Neural cell (in vitro differentiated cells): ENCODE measurements at regions not wholly inside any gene's neighbourhood (a gene's known extent, or its start where the extent isn't known, plus 50 kb on each side); places are given as distances from the start of the nearest gene placed in this dataset.

ENCODE experiments used
- H2AFZ ChIP-seq: fragments of 200-600, 300-800 bp; sonication (generic), shearing (Covaris generic); 2 replicates; pipeline ENCODE4 v1.6.0; 2014; ENCODE audit warnings: low read depth, mild to moderate bottlenecking, antibody characterized with exemption, low read length, moderate library complexity
- H3F3A ChIP-seq: fragments of 200-600 bp; shearing (Covaris generic); 2 replicates; pipeline ENCODE4 v1.6.1; 2016; ENCODE audit warnings: mild to moderate bottlenecking, moderate library complexity, mixed read lengths, antibody characterized with exemption, low read length; ENCODE audit not compliant: insufficient read depth, poor library complexity, severe bottlenecking
- H3K27ac ChIP-seq: fragments of 200-600, 300-800 bp; sonication (generic), shearing (Covaris generic); 2 replicates; pipeline ENCODE4 v1.5.1; 2014; ENCODE audit warnings: mild to moderate bottlenecking, low read length, moderate library complexity
- H3K27me3 ChIP-seq: fragments of 300-800, 200-600 bp; sonication (generic), shearing (Covaris generic); 2 replicates; pipeline ENCODE4 v1.6.0; 2014; ENCODE audit warnings: mild to moderate bottlenecking, low read depth, low read length, moderate library complexity; ENCODE audit not compliant: insufficient read depth
- H3K36me3 ChIP-seq: fragments of 300-800, 200-600 bp; sonication (generic), shearing (Covaris generic); 2 replicates; pipeline ENCODE4 v1.5.1; 2014; ENCODE audit warnings: mild to moderate bottlenecking, antibody characterized with exemption, low read length, moderate library complexity; ENCODE audit not compliant: insufficient read depth
- H3K4me2 ChIP-seq: fragments of 300-800, 200-600 bp; sonication (generic), shearing (Covaris generic); 2 replicates; pipeline ENCODE4 v1.6.0; 2014; ENCODE audit warnings: mild to moderate bottlenecking, low read length
- H3K4me3 ChIP-seq: fragments of 300-800, 200-600 bp; sonication (generic), shearing (Covaris generic); 2 replicates; pipeline ENCODE4 v1.5.1; 2014; ENCODE audit warnings: mild to moderate bottlenecking, low read length, moderate library complexity
- H3K79me2 ChIP-seq: fragments of 200-600 bp; shearing (Covaris generic); replicated peaks from 2 replicates; pipeline ENCODE4 v1.6.0; 2014; ENCODE audit warnings: mild to moderate bottlenecking, low read length, moderate library complexity; ENCODE audit not compliant: insufficient read depth
- H3K9ac ChIP-seq: fragments of 300-800, 200-600 bp; sonication (generic), shearing (Covaris generic); 2 replicates; pipeline ENCODE4 v1.6.1; 2016; ENCODE audit warnings: mild to moderate bottlenecking, low read length, mixed read lengths
- H3K9me2 ChIP-seq: fragments of 200-600 bp; shearing (Covaris generic); 2 replicates; pipeline ENCODE4 v1.6.1; 2016; ENCODE audit warnings: mild to moderate bottlenecking, low read length, mixed read lengths; ENCODE audit not compliant: insufficient read depth
- H3K9me3 ChIP-seq: fragments of 200-600, 300-800 bp; sonication (generic), shearing (Covaris generic); 2 replicates; pipeline ENCODE4 v1.6.1; 2016; ENCODE audit warnings: mild to moderate bottlenecking, mixed run types, low read length, moderate library complexity, mixed read lengths
- H4K20me1 ChIP-seq: fragments of 200-600 bp; shearing (Covaris generic); 2 replicates; pipeline ENCODE4 v1.6.1; 2016; ENCODE audit warnings: mild to moderate bottlenecking, mixed run types; ENCODE audit not compliant: insufficient read depth
- EP300 ChIP-seq: fragments of 450-650 bp; conservative IDR thresholded peaks from 2 replicates; pipeline ENCODE4 v1.6.1; 2014; ENCODE audit warnings: antibody characterized with exemption, mild to moderate bottlenecking, moderate library complexity; ENCODE audit not compliant: poor library complexity, severe bottlenecking
- EZH2 ChIP-seq: fragments of 200-600, 300-800 bp; shearing (Covaris generic), sonication (generic); IDR thresholded peaks from 2 replicates; pipeline ENCODE4 v1.6.1; 2014; ENCODE audit warnings: antibody characterized with exemption, low read length, borderline replicate concordance, mild to moderate bottlenecking; ENCODE audit not compliant: insufficient read depth, poor library complexity, severe bottlenecking
- MXI1 ChIP-seq: fragments of 450-650 bp; conservative IDR thresholded peaks from 2 replicates; pipeline ENCODE4 v1.6.1; 2014; ENCODE audit warnings: antibody characterized with exemption, mild to moderate bottlenecking; ENCODE audit not compliant: poor library complexity, severe bottlenecking
- POLR2AphosphoS5 ChIP-seq: IDR thresholded peaks from 2 replicates; pipeline ENCODE4 v1.6.1; 2012
- RAD21 ChIP-seq: fragments of 450-650 bp; conservative IDR thresholded peaks from 2 replicates; pipeline ENCODE4 v1.6.1; 2014; ENCODE audit warnings: antibody characterized with exemption, mild to moderate bottlenecking, moderate library complexity
- SMC3 ChIP-seq: fragments of 450-650 bp; conservative IDR thresholded peaks from 2 replicates; pipeline ENCODE4 v1.6.1; 2014; ENCODE audit warnings: antibody characterized with exemption, mild to moderate bottlenecking, moderate library complexity; ENCODE audit not compliant: poor library complexity
- TAF1 ChIP-seq: IDR thresholded peaks from 2 replicates; pipeline ENCODE4 v1.6.1; 2012; ENCODE audit warnings: low read depth
- TF ChIP-seq, protein P1 (sequence below): fragments of 450-650 bp; IDR thresholded peaks from 2 replicates; pipeline ENCODE4 v1.5.1; 2014; ENCODE audit warnings: antibody characterized with exemption, mild to moderate bottlenecking, moderate library complexity; ENCODE audit not compliant: poor library complexity, severe bottlenecking
- TF ChIP-seq, protein P2 (sequence below): IDR thresholded peaks from 2 replicates; pipeline ENCODE4 v1.6.1; 2012; ENCODE audit warnings: borderline replicate concordance

DNA sequence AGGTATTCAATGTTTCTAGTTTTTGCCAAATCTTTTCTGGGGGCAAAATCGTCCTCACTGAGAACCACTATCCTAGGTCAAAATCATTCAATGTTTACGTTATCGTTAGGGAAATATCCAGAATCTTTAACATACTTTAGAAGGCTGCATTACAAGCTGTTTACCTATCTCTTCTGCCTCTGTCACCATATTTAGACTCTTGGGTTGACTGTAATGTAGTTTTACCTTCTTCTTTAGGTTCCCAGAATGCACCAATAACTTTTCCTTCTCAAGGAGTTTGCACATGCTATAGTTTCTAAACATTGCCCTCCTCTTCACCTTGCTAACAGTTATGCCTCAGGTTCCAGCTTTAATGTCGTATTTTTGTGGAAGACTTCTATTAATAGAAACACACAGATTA lies 1185.5 kb upstream of the ADGRB3 start:
- no peaks in the 10 kb centered on the region for H3K9me2 ChIP-seq
- H2AFZ ChIP-seq, result no peak overlapping the region
- H3K9ac ChIP-seq, result no peak overlapping the region
- H3F3A ChIP-seq, result peaks cover 6% of the 10 kb centered on the region
- H3K79me2 ChIP-seq, result no peaks in the 10 kb centered on the region
- H3K4me2 ChIP-seq, result no peak overlapping the region
- no peaks in the 10 kb centered on the region for H3K27me3 ChIP-seq
- no peak overlapping the region for H3K27ac ChIP-seq
- H3K9me3 ChIP-seq, result no peaks in the 10 kb centered on the region
- H3K4me3 ChIP-seq, result no peak overlapping the region
- TF ChIP-seq TAF1, result no peak
- no peak for TF ChIP-seq MXI1
- H4K20me1 ChIP-seq, result no peaks in the 10 kb centered on the region
- no peaks in the 10 kb centered on the region for H3K36me3 ChIP-seq

DNA sequence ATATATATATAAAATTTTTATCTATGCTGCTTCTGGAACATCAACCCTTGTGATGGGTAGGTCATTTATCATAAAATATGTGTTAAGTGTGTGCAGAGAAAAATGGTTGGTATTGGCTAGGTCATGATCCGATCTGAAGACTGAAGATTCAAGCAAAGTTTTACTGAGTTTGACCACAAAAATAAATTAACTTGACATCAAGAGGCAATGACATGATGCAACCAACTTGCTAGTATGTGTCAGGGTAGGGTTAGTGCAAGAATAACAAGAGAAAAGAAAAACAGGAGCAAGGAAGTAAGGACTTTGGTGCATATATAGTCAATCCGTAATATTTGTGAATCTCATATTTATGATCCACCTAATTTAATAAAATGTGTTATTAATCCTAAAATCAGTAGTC lies 1202.0 kb upstream of the ADGRB3 start:
- Histone ChIP-seq H3K9me3 (no peaks in the 10 kb centered on the region), H3K36me3 (no peaks in the 10 kb centered on the region), H3F3A (no peaks in the 10 kb centered on the region), H2AFZ (no peak overlapping the region), H3K9ac (no peak overlapping the region), H3K27ac (no peak overlapping the region), H3K9me2 (no peaks in the 10 kb centered on the region), H4K20me1 (no peaks in the 10 kb centered on the region), H3K27me3 (no peaks in the 10 kb centered on the region), H3K4me2 (no peak overlapping the region), H3K4me3 (no peak overlapping the region), H3K79me2 (no peaks in the 10 kb centered on the region)
- no peak for TF ChIP-seq EP300
- TF ChIP-seq MXI1, result no peak
- TF ChIP-seq TAF1, result no peak
- TF ChIP-seq EZH2, result no peak
- TF ChIP-seq, protein P1, sequence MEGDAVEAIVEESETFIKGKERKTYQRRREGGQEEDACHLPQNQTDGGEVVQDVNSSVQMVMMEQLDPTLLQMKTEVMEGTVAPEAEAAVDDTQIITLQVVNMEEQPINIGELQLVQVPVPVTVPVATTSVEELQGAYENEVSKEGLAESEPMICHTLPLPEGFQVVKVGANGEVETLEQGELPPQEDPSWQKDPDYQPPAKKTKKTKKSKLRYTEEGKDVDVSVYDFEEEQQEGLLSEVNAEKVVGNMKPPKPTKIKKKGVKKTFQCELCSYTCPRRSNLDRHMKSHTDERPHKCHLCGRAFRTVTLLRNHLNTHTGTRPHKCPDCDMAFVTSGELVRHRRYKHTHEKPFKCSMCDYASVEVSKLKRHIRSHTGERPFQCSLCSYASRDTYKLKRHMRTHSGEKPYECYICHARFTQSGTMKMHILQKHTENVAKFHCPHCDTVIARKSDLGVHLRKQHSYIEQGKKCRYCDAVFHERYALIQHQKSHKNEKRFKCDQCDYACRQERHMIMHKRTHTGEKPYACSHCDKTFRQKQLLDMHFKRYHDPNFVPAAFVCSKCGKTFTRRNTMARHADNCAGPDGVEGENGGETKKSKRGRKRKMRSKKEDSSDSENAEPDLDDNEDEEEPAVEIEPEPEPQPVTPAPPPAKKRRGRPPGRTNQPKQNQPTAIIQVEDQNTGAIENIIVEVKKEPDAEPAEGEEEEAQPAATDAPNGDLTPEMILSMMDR, result no peak
- no peak for TF ChIP-seq POLR2AphosphoS5
- no peak for TF ChIP-seq RAD21
- TF ChIP-seq, protein P2, sequence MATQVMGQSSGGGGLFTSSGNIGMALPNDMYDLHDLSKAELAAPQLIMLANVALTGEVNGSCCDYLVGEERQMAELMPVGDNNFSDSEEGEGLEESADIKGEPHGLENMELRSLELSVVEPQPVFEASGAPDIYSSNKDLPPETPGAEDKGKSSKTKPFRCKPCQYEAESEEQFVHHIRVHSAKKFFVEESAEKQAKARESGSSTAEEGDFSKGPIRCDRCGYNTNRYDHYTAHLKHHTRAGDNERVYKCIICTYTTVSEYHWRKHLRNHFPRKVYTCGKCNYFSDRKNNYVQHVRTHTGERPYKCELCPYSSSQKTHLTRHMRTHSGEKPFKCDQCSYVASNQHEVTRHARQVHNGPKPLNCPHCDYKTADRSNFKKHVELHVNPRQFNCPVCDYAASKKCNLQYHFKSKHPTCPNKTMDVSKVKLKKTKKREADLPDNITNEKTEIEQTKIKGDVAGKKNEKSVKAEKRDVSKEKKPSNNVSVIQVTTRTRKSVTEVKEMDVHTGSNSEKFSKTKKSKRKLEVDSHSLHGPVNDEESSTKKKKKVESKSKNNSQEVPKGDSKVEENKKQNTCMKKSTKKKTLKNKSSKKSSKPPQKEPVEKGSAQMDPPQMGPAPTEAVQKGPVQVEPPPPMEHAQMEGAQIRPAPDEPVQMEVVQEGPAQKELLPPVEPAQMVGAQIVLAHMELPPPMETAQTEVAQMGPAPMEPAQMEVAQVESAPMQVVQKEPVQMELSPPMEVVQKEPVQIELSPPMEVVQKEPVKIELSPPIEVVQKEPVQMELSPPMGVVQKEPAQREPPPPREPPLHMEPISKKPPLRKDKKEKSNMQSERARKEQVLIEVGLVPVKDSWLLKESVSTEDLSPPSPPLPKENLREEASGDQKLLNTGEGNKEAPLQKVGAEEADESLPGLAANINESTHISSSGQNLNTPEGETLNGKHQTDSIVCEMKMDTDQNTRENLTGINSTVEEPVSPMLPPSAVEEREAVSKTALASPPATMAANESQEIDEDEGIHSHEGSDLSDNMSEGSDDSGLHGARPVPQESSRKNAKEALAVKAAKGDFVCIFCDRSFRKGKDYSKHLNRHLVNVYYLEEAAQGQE, result no peak
- no peak for TF ChIP-seq SMC3

DNA sequence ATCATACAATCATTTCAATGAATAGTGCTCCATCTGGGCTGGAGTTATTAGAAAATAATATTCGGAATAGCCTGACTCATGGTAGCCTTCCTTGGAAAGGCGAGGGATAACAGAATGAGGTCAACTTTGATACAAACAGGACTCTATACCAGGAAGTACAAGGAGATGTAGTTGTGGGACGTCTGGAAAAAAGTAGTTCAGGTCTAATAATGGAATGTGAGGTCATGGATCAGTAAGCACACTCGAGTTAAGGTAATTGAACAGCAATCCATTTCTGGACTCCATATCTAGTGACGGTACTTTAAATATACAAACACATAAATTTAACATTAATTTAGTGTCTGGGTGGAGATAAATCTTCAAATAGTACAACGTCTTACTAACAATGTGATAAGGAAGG lies 1204.0 kb upstream of the ADGRB3 start:
- no peak for TF ChIP-seq RAD21
- TF ChIP-seq, protein P2, result no peak
- TF ChIP-seq EP300, result no peak
- TF ChIP-seq MXI1, result no peak
- no peak for TF ChIP-seq SMC3
- TF ChIP-seq POLR2AphosphoS5, result no peak
- no peak for TF ChIP-seq TAF1
- TF ChIP-seq, protein P1, result no peak
- no peak for TF ChIP-seq EZH2
- Histone ChIP-seq H3K27ac (no peak overlapping the region), H3K4me3 (no peak overlapping the region)

More for the DNA sequence above, 1204.0 kb upstream of the ADGRB3 start:
- Histone ChIP-seq H3K4me2 (no peak overlapping the region), H3K79me2 (no peaks in the 10 kb centered on the region), H3K9me2 (no peaks in the 10 kb centered on the region), H3K27me3 (no peaks in the 10 kb centered on the region), H4K20me1 (no peaks in the 10 kb centered on the region), H3K9me3 (no peaks in the 10 kb centered on the region), H2AFZ (no peak overlapping the region), H3F3A (no peaks in the 10 kb centered on the region), H3K9ac (no peak overlapping the region), H3K36me3 (no peaks in the 10 kb centered on the region)
